Karpas-422 (cell line): ENCODE measurements at regions not wholly inside any gene's neighbourhood (a gene's known extent, or its start where the extent isn't known, plus 50 kb on each side); places are given as distances from the start of the nearest gene placed in this dataset.

Experiments
- DNase-seq: peaks from one replicate; pipeline ENCODE4 v3.0.0-alpha.2; 2015
- H2AFZ ChIP-seq: fragments of 200-600 bp; sonication (generic); 2 replicates; pipeline ENCODE4 v1.6.1; 2014; ENCODE audit warnings: antibody characterized with exemption, low read length, mixed read lengths
- H3K27ac ChIP-seq: fragments of 200-600 bp; sonication (generic); 2 replicates; pipeline ENCODE4 v1.5.1; 2014; ENCODE audit warnings: mild to moderate bottlenecking, low read length, moderate library complexity
- H3K27me3 ChIP-seq: fragments of 200-600 bp; sonication (generic); 2 replicates; pipeline ENCODE4 v1.6.1; 2014; ENCODE audit warnings: low read length, mixed read lengths
- H3K36me3 ChIP-seq: fragments of 200-600 bp; sonication (generic); 2 replicates; pipeline ENCODE4 v1.6.1; 2014; ENCODE audit warnings: low read length, mixed read lengths; ENCODE audit not compliant: insufficient read depth
- H3K4me1 ChIP-seq: fragments of 200-600 bp; sonication (generic); 2 replicates; pipeline ENCODE4 v1.6.1; 2014; ENCODE audit warnings: mild to moderate bottlenecking, low read length, mixed read lengths
- H3K4me2 ChIP-seq: fragments of 200-600 bp; sonication (generic); 2 replicates; pipeline ENCODE4 v1.6.1; 2014; ENCODE audit warnings: low read length, low read depth, mild to moderate bottlenecking; ENCODE audit not compliant: poor library complexity, severe bottlenecking
- H3K4me3 ChIP-seq: fragments of 200-600 bp; sonication (generic); 2 replicates; pipeline ENCODE4 v1.5.1; 2014; ENCODE audit warnings: mild to moderate bottlenecking, antibody characterized with exemption, low read length, mixed read lengths
- H3K79me2 ChIP-seq: fragments of 200-600 bp; sonication (generic); 2 replicates; pipeline ENCODE4 v1.6.1; 2014; ENCODE audit warnings: mild to moderate bottlenecking, low read length, mixed read lengths
- H3K9ac ChIP-seq: fragments of 200-600 bp; sonication (generic); 2 replicates; pipeline ENCODE4 v1.6.0; 2014; ENCODE audit warnings: low read length
- H3K9me2 ChIP-seq: fragments of 200-600 bp; sonication (generic), shearing (Covaris generic); replicated peaks from 2 replicates; pipeline ENCODE4 v1.6.0; 2014; ENCODE audit warnings: mild to moderate bottlenecking, low read length, moderate library complexity; ENCODE audit not compliant: insufficient read depth
- H3K9me3 ChIP-seq: fragments of 300-700, 200-600 bp; sonication (generic); 2 replicates; pipeline ENCODE4 v1.6.1; 2014; ENCODE audit warnings: low read length, mixed read lengths
- H4K20me1 ChIP-seq: fragments of 200-600 bp; sonication (generic); 2 replicates; pipeline ENCODE4 v1.6.1; 2014; ENCODE audit warnings: mild to moderate bottlenecking, antibody characterized with exemption, low read length, low read depth; ENCODE audit not compliant: insufficient read depth

DNA sequence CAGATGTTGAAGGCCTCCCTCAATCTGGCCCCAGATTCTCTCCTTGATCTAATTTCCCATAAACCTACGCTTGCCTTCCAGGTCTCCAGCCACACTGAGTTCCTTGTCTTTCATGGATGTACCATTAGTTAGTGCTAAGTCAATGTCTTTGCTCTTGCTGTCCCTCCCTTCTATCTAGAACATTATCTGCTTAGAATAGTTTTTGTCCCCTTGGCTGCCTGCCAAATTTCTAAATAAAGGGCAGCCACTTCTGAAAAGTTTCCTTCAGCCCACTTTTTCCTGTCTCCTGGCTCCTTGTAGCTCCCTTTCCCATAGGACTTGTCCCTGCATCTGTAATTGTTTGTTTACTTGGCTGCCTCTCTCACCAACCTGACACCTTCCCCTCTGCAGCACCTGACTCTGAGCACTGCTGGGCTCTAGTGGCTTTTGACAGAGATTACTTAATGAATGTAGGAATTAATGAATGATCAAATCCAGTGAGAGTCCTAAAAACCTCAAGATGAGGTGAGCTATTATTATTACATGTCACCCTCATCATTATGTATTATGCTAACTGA, 58.3 kb downstream of the CXCL12 start:
- no peak overlapping the region for H2AFZ ChIP-seq
- H3K27me3 ChIP-seq, result no peaks in the 10 kb centered on the region
- no peaks in the 10 kb centered on the region for H3K36me3 ChIP-seq
- no peaks in the 10 kb centered on the region for H3K79me2 ChIP-seq
- no peaks in the 10 kb centered on the region for H3K4me1 ChIP-seq
- no peak overlapping the region for H3K9ac ChIP-seq
- DNase-seq, result peak; percentile 16
- no peaks in the 10 kb centered on the region for H3K9me2 ChIP-seq
- no peak overlapping the region for H3K27ac ChIP-seq
- H3K4me3 ChIP-seq, result no peak overlapping the region
- no peaks in the 10 kb centered on the region for H4K20me1 ChIP-seq
- no peak overlapping the region for H3K4me2 ChIP-seq
- no peaks in the 10 kb centered on the region for H3K9me3 ChIP-seq

DNA sequence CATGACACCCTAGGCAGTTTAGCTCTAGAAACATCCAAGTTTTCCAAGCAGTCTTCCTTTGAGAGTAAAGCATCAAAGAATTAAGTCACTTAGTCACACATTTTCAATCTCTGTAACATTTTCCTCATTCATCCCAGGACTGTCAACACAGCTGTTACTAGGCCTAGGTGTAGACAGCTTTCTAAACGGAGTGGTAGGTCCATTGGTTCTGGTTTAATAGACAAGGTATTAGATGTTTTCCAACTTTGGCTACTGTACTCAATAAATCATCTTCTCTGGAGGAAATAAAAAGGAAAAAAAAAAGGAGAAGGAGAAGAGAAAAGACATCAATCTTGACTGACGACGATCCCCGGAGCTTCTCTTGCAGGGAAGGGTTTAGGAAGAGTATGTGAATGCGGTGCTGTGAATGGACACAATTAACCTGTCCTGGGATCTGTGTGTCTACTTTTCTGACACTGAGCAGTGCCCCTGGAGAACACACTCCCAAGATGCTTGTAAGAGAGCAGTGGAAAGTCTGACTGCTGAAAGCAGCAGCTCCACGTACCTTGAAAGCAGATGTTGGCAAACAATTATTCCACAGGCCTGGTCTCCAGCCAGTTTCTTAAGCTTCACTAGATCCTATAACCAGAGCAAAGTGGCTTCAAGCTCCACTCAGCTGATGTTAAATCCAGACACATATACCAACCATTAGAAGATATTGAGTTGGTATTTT, 59.1 kb downstream of the CXCL12 start:
- Histone ChIP-seq H3K27ac (no peak overlapping the region), H3K4me2 (no peak overlapping the region), H2AFZ (no peak overlapping the region), H3K4me3 (no peak overlapping the region), H3K4me1 (no peaks in the 10 kb centered on the region), H4K20me1 (no peaks in the 10 kb centered on the region), H3K9me3 (no peaks in the 10 kb centered on the region), H3K9ac (no peak overlapping the region), H3K27me3 (no peaks in the 10 kb centered on the region), H3K36me3 (no peaks in the 10 kb centered on the region), H3K79me2 (no peaks in the 10 kb centered on the region), H3K9me2 (no peaks in the 10 kb centered on the region)
- DNase-seq, result peak; percentile 27

DNA sequence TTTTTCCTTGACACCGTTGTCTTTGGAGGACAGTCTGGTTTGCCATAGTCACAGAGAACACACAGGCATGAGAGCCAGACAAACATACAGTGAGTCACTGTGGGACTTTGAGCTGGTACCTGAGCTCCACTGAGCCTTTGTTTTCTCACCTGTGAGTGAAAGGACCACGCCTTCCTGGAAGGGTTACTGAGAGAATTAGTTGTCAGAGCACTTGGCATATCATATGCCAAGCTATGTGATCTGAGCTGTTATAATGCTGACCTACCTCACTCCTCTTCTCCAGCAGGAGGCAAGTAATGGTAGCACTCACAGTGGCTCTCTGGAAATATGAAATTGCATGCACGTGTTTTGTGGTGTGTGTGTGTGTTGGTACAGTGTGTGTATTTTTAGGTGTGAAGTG, 59.7 kb downstream of the CXCL12 start:
- Histone ChIP-seq H3K9me2 (no peaks in the 10 kb centered on the region), H3K9me3 (no peaks in the 10 kb centered on the region), H3K27me3 (no peaks in the 10 kb centered on the region), H3K4me1 (no peaks in the 10 kb centered on the region), H3K27ac (no peak overlapping the region), H3K79me2 (no peaks in the 10 kb centered on the region), H4K20me1 (no peaks in the 10 kb centered on the region), H3K9ac (no peak overlapping the region), H2AFZ (no peak overlapping the region), H3K36me3 (no peaks in the 10 kb centered on the region), H3K4me2 (no peak overlapping the region), H3K4me3 (no peak overlapping the region)
- peak; percentile 37 for DNase-seq

DNA sequence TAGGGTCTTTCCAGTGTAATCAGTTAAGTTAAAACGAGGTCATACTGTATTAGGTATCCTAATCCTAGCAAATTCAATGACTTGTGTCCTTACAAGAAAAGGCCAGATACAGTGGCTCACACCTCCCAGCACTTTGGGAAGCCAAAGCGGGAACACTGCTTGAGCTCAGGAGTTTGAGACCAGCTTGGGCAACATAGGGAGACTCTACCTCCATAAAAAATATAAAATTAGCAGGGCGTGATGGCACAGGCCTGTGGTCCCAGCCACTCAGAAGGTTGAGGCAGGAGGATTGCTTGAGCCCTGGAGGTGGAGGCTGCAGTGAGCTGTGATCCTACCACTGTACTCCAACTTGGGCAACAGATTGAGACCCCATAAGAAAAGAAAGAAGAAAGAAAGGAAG, 61.1 kb downstream of the CXCL12 start:
- no peaks in the 10 kb centered on the region for H3K36me3 ChIP-seq
- H3K9ac ChIP-seq, result no peak overlapping the region
- no peak for DNase-seq
- H3K27me3 ChIP-seq, result no peaks in the 10 kb centered on the region
- H2AFZ ChIP-seq, result no peak overlapping the region
- no peak overlapping the region for H3K27ac ChIP-seq
- no peaks in the 10 kb centered on the region for H3K79me2 ChIP-seq
- no peaks in the 10 kb centered on the region for H3K9me3 ChIP-seq
- no peak overlapping the region for H3K4me3 ChIP-seq
- no peaks in the 10 kb centered on the region for H3K9me2 ChIP-seq
- no peaks in the 10 kb centered on the region for H4K20me1 ChIP-seq
- H3K4me2 ChIP-seq, result no peak overlapping the region
- no peaks in the 10 kb centered on the region for H3K4me1 ChIP-seq

DNA sequence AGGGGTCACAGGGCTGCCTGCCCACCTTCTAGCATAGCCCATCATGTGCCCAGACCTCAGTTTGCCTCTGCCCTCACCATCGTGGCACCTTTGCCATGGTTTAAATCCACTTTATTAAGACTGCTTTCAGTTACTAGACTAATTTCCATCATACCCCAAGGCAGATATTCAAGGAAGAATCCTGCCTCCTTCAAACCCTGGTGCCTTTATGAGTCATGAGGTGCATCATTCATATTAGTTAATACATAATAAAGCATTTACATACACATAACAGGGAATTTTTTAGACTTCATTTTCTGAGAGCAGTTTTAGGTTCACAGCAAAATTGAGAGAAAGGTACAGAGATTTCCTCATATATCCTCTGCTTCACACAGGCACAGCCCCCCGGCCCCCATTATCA, 62.8 kb downstream of the CXCL12 start:
- no peaks in the 10 kb centered on the region for H3K36me3 ChIP-seq
- no peak overlapping the region for H3K4me2 ChIP-seq
- no peak for DNase-seq
- H3K27me3 ChIP-seq, result no peaks in the 10 kb centered on the region
- no peaks in the 10 kb centered on the region for H3K4me1 ChIP-seq
- H3K9ac ChIP-seq, result no peak overlapping the region
- no peak overlapping the region for H3K4me3 ChIP-seq
- H3K79me2 ChIP-seq, result no peaks in the 10 kb centered on the region
- no peak overlapping the region for H3K27ac ChIP-seq
- H2AFZ ChIP-seq, result no peak overlapping the region
- no peaks in the 10 kb centered on the region for H4K20me1 ChIP-seq
- no peaks in the 10 kb centered on the region for H3K9me3 ChIP-seq
- H3K9me2 ChIP-seq, result no peaks in the 10 kb centered on the region

DNA sequence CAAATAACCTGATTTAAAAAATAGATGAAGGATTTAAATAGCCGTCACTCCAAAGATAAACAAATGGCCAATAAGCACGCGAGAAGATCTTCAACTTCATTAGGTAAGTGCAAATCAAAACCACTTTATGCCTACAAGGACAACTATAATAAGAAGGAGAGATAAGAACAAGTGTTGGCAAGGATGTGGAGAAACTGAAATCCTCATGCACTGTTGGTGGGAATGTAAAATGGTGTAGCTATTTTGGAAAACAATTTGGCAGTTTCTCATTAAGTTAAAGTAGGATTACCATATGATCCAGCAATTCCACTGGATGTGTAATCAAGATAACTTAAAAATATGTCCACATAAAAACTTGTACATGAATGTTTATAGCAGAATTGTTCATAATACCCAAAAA, 64.1 kb downstream of the CXCL12 start:
- no peak for DNase-seq
- no peaks in the 10 kb centered on the region for H3K9me2 ChIP-seq
- no peaks in the 10 kb centered on the region for H3K79me2 ChIP-seq
- H2AFZ ChIP-seq, result no peak overlapping the region
- no peak overlapping the region for H3K27ac ChIP-seq
- H3K4me2 ChIP-seq, result no peak overlapping the region
- no peaks in the 10 kb centered on the region for H4K20me1 ChIP-seq
- no peaks in the 10 kb centered on the region for H3K4me1 ChIP-seq
- no peak overlapping the region for H3K4me3 ChIP-seq
- no peaks in the 10 kb centered on the region for H3K27me3 ChIP-seq
- no peaks in the 10 kb centered on the region for H3K36me3 ChIP-seq
- no peak overlapping the region for H3K9ac ChIP-seq
- no peaks in the 10 kb centered on the region for H3K9me3 ChIP-seq

DNA sequence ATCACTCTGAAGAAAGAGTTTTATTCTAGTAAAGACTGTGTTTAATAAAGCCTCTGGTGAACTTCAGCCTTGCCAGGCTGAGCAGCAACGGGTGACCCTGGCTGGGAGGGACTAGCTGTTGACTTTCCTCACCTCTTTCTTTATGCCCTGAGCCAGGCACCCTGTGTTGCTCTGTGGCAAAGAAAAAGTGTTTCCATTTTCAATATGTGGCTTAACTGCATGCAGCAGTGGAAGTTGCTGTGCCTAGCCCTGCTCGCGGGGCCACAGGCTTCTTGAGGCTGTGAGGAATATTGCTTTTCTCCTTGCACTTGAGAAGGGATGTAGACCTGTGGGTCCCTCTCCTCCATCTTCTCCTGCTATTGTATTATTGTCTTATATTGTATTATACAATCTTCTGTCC, 67.0 kb downstream of the CXCL12 start:
- Histone ChIP-seq H3K4me2 (no peak overlapping the region), H3K27ac (no peak overlapping the region), H3K9ac (no peak overlapping the region), H4K20me1 (no peaks in the 10 kb centered on the region), H3K36me3 (no peaks in the 10 kb centered on the region), H3K9me3 (no peaks in the 10 kb centered on the region), H3K4me1 (no peaks in the 10 kb centered on the region), H3K4me3 (no peak overlapping the region), H2AFZ (no peak overlapping the region), H3K9me2 (no peaks in the 10 kb centered on the region), H3K79me2 (no peaks in the 10 kb centered on the region), H3K27me3 (no peaks in the 10 kb centered on the region)
- DNase-seq, result no peak

DNA sequence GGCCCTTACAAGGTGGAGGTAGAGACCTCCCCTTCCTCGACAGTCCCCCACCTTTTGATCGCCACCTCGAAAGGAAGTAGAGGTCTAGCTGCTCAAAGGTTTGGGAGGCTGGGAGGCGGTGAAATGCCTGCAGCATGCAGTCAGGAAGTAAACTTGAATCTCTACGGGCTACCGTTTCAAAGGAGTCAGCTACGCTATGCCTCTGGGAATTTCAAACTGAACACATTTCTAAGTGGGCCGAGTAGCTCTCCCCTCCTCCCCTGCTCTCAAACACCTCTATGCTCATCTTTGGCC, 68.0 kb downstream of the CXCL12 start:
- Histone ChIP-seq H3K27ac (no peak overlapping the region), H4K20me1 (no peaks in the 10 kb centered on the region), H3K36me3 (no peaks in the 10 kb centered on the region), H3K4me2 (no peak overlapping the region), H3K9me3 (no peaks in the 10 kb centered on the region), H3K27me3 (no peaks in the 10 kb centered on the region), H3K9ac (no peak overlapping the region), H2AFZ (no peak overlapping the region), H3K4me1 (no peaks in the 10 kb centered on the region; the same call in 1 of the 2 replicates), H3K4me3 (no peak overlapping the region), H3K79me2 (no peaks in the 10 kb centered on the region), H3K9me2 (no peaks in the 10 kb centered on the region)
- no peak for DNase-seq
